Vagina (tissue), 2 donors: ENCODE measurements at regions not wholly inside any gene's neighbourhood (a gene's known extent, or its start where the extent isn't known, plus 50 kb on each side); places are given as distances from the start of the nearest gene placed in this dataset.

Experiments used
- CTCF ChIP-seq, 3 experiments: fragments of 450-650 bp in 2 of 3; fragments of 200-600 bp in 1 of 3; sonication (generic) in 1 of 3; IDR thresholded peaks; one replicate each; pipeline ENCODE4 v1.5.1; 2017 to 2019; ENCODE audit warnings: antibody characterized with exemption in 3 of 3, mild to moderate bottlenecking in 2 of 3, moderate library complexity in 2 of 3
- POLR2A ChIP-seq, 2 donors: fragments of 450-650 bp; IDR thresholded peaks; one replicate each; pipeline ENCODE4 v1.6.1; 2017; ENCODE audit warnings: antibody characterized with exemption in 2 of 2, mild to moderate bottlenecking in 2 of 2, moderate library complexity in 2 of 2
- POLR2AphosphoS5 ChIP-seq, 2 donors: sonication (generic); formaldehyde crosslinking; IDR thresholded peaks; one replicate each; pipeline ENCODE4 v1.9.0; 2017; ENCODE audit warnings: antibody characterized with exemption in 2 of 2, mild to moderate bottlenecking in 2 of 2, low read depth in 1 of 2; ENCODE audit not compliant: insufficient read depth in 1 of 2

GRCh38 chr3:112734171-112734570, 93.2 kb upstream of the CCDC80 start:
- no peak for TF ChIP-seq CTCF (IDR thresholded peaks at IDR 0.05)
- TF ChIP-seq POLR2AphosphoS5 (IDR thresholded peaks at IDR 0.05; ENCODE audit: insufficient read depth in 1 of 2, low read depth in 1 of 2): no peak
- TF ChIP-seq POLR2A (IDR thresholded peaks at IDR 0.05): no peak
